Astrocyte of the cerebellum (primary cell): ENCODE measurements at regions not wholly inside any gene's neighbourhood (a gene's known extent, or its start where the extent isn't known, plus 50 kb on each side); places are given as distances from the start of the nearest gene placed in this dataset.

Experiments used
- DNase-seq: peaks from one replicate; pipeline ENCODE4 v3.0.0-alpha.2; 2011; ENCODE audit warnings: low read depth
- H3K4me3 ChIP-seq: 2 replicates; pipeline ENCODE4 v1.5.1; 2011; ENCODE audit warnings: mild to moderate bottlenecking, low read depth, low read length, moderate library complexity
- in situ Hi-C: cut with HindIII; loops from 2 replicates; pipeline ENCODE4 v1.10.0; 2017; ENCODE audit warnings: low sequenced_read_pairs
- TF ChIP-seq, protein P1 (sequence below): IDR thresholded peaks from 2 replicates; pipeline ENCODE4 v1.5.1; 2012; ENCODE audit warnings: low read length, low read depth, moderate library complexity, mild to moderate bottlenecking; ENCODE audit errors: missing control alignments

DNA sequence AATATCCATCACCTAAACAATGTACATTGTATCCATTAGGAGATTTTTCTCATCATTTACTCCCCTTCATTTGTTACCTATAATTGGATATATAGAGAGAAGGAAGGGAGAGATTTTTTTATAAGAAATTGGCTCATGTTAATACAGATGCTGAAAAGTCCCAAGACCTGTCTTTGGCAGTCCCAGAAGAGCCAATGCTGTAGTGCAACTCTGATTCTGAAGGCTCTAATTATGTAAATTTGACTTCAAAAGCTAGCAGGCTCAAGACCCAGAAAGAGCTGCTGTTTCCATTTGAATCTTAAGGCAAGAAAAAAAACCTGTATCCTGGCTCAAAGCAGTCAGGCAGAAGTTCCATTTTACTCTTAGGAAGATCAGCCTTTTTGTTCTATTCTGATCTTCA is 1245.5 kb upstream of the FAM98A start:
- TF ChIP-seq, protein P1, sequence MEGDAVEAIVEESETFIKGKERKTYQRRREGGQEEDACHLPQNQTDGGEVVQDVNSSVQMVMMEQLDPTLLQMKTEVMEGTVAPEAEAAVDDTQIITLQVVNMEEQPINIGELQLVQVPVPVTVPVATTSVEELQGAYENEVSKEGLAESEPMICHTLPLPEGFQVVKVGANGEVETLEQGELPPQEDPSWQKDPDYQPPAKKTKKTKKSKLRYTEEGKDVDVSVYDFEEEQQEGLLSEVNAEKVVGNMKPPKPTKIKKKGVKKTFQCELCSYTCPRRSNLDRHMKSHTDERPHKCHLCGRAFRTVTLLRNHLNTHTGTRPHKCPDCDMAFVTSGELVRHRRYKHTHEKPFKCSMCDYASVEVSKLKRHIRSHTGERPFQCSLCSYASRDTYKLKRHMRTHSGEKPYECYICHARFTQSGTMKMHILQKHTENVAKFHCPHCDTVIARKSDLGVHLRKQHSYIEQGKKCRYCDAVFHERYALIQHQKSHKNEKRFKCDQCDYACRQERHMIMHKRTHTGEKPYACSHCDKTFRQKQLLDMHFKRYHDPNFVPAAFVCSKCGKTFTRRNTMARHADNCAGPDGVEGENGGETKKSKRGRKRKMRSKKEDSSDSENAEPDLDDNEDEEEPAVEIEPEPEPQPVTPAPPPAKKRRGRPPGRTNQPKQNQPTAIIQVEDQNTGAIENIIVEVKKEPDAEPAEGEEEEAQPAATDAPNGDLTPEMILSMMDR = no peak
- in situ Hi-C loops = no loop called here
- DNase-seq = no peak
- H3K4me3 ChIP-seq = no peak overlapping the region

DNA sequence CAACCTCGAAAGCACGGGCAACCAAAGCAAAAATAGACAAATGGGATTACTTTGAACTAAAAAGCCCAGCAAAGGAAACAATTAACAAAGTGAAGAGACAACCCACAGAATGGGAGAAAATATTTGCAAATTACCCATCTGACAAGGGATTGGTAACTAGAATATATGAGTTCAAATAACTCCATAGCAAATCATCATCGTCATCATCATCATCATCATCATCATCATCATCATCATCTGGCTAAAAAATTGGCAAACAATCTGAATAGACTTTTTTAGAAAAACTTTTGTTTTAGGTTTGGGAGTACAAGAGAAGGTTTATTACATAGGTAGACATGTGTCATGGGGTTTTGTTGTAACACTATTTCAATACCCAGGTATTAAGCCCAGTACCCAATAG is 1239.3 kb upstream of the FAM98A start:
- in situ Hi-C loops = no loop called here
- no peak for DNase-seq
- H3K4me3 ChIP-seq = no peak overlapping the region
- TF ChIP-seq, protein P1 = no peak

DNA sequence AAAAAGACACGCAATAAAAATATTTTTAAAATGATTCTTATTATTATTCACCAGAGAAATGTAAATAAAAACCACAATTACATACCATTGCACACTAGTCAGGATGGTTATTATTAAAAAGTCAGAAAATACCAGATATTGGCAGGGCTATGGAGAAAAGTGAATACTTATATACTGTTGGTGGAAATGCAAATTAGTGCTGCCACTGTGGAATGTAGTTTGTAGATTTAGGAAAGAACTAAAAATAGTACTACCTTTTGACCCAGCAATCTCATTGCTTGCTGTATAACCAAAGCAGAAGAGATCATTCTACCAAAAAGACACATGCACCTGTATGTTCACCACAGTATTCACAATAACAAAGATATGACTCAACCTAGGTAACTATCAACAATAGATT is 1237.3 kb upstream of the FAM98A start:
- DNase-seq = no peak
- TF ChIP-seq, protein P1 = no peak
- in situ Hi-C loops = no loop called here
- H3K4me3 ChIP-seq = no peak overlapping the region

DNA sequence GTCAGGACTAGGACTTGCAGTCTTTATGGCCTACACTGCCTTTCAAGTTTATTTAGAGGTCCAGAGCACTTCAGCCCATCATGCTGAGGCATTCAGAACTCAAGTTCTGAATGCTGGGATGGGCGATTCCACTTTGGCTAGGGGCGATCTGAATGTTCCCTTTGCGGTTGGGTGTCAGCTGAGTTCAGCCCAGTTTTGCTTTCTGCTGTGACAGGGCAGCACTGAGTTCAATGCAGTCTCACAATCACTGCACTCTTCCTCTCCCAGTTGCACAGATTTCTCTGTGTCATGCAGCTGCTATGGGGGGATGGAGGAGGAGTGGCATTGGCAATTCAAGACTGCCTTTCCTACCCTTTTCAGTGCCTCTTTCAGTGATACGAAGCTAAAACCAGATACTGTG is 1232.0 kb upstream of the FAM98A start:
- in situ Hi-C loops = no loop called here
- DNase-seq = no peak
- TF ChIP-seq, protein P1 = no peak
- no peak overlapping the region for H3K4me3 ChIP-seq

DNA sequence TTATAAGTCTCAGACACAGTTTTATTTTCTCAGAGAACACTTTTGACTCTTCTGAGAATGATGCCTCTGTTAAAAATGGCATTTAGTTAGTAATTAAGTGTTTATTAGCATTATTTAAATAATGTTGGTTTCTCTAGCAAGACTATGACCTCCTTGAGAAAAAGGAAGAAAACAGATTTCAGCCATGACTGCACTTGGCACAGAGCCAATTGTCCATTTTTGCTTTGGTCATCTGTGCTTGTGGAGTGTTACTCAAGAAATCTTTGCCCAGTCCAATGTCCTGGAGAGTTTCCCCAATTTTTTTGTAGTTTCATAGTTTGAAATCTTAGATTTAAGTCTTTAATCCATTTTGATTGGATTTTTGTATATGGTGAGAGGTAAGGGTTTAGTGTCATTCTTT is 1229.4 kb upstream of the FAM98A start:
- no peak for DNase-seq
- TF ChIP-seq, protein P1 = no peak
- in situ Hi-C loops = no loop called here
- H3K4me3 ChIP-seq = no peak overlapping the region

DNA sequence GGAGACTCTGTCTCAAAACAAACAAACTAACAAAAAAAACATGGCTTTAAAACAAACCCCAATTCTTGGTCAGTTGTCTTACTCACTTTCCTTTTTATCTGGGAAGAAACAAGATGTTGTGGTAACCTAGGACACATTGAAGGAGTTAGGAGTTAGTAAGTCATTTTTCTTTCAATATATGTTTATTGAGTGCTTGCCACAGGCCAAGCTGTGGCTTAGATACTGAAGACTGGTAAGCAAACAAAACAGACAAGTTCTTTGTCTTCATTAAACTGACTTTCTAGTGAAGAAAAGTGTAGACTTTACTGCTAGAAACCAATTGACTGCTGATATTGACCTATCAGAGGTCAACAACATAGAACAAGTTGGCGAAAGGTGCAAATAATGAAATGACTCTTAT is 1228.3 kb upstream of the FAM98A start:
- DNase-seq = no peak
- TF ChIP-seq, protein P1 = no peak
- no peak overlapping the region for H3K4me3 ChIP-seq
- in situ Hi-C loops = no loop called here

DNA sequence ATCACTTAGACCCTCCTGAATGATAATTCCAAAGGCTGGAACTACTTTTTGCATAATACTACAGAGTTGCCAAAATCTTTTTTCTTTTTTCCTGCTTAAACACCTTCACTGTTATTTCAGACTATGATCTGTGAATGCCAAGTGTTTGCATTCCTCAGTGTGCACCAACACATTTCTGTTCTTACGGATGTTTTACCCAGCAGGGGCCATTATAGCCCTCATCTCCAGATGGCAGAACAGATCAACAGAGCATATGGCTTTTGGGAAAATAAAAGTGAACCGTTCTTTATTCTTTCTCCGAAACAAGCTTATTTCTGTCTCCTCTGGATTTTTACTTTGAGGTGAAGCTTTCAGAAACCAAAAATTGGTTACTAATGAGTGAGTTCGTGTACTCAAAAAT is 1226.6 kb upstream of the FAM98A start:
- no peak for DNase-seq
- TF ChIP-seq, protein P1 = no peak
- in situ Hi-C loops = no loop called here
- no peak overlapping the region for H3K4me3 ChIP-seq
